Ovary (tissue), 7 donors: ENCODE measurements at regions not wholly inside any gene's neighbourhood (a gene's known extent, or its start where the extent isn't known, plus 50 kb on each side); places are given as distances from the start of the nearest gene placed in this dataset.

ENCODE experiments used
- DNase-seq, 5 donors: peaks; one replicate each; pipeline ENCODE4 v3.0.0-alpha.2; 2019 to 2020
- H3K27ac ChIP-seq, 2 donors: fragments of 200-600 bp; one replicate each; pipeline versions ENCODE4 v1.5.1 to v1.8.0; 2019 to 2022
- H3K27me3 ChIP-seq: fragments of 200-600 bp; one replicate; pipeline ENCODE4 v1.8.0; 2022
- H3K36me3 ChIP-seq: fragments of 200-600 bp; sonication (generic); one replicate; pipeline ENCODE4 v1.5.1; 2019
- H3K4me1 ChIP-seq: one replicate; pipeline ENCODE4 v1.8.1; 2013; ENCODE audit warnings: mild to moderate bottlenecking, moderate library complexity; ENCODE audit not compliant: insufficient read depth
- H3K4me3 ChIP-seq: fragments of 200-600 bp; sonication (generic); one replicate; pipeline ENCODE4 v1.5.1; 2017
- H3K9me3 ChIP-seq, 2 donors: fragments of 200-600 bp in 1 of 2; sonication (generic) in 1 of 2; one replicate each; pipeline versions ENCODE4 v1.5.1 to v1.8.1; 2013 to 2019; ENCODE audit warnings: mild to moderate bottlenecking in 1 of 2, moderate library complexity in 1 of 2
- CTCF ChIP-seq, 3 donors: fragments of 450-650 bp in 2 of 3; fragments of 200-600 bp in 1 of 3; IDR thresholded peaks; one replicate each; pipeline versions ENCODE4 v1.5.1 to v1.8.0; 2016 to 2022; ENCODE audit warnings: antibody characterized with exemption in 3 of 3, mild to moderate bottlenecking in 1 of 3
- EP300 ChIP-seq: sonication (generic); formaldehyde crosslinking; IDR thresholded peaks from one replicate; pipeline ENCODE4 v1.6.1; 2017; ENCODE audit warnings: antibody characterized with exemption
- POLR2A ChIP-seq: fragments of 450-650 bp; IDR thresholded peaks from one replicate; pipeline ENCODE4 v1.6.1; 2017; ENCODE audit warnings: antibody characterized with exemption, mild to moderate bottlenecking, moderate library complexity
- WGBS, 3 donors: extraction: QIAGEN DNeasy Blood & Tissue Kit in 1 of 3; methylation state at CpG; one replicate each; pipeline versions ENCODE4 v1.1.5 to v1.1.7; 2013 to 2017; 5-methylcytosine and 5-hydroxymethylcytosine counted together
- intact Hi-C, 4 donors: fragments of 100-400 bp; cut with DNase I; formaldehyde crosslinking; loops; one replicate each; pipeline versions ENCODE4 v1.11.0 to v1.15.1; 2022 to 2023
- donor health status: DM: no; HTN: no; CAD: no; lungs with moderate emphysema.
- donor health status: DM: no; HTN: no; CAD: no.
- donor health status: Bipolar disorder and iron deficiency.
- donor health status: DM: no; HTN: no; CAD: no.
- donor health status: DM: yes; HTN: yes; CAD: no.

GRCh38 chr6:22072949-22073348, 223.9 kb downstream of the PRL start:
- H3K27ac ChIP-seq = peak overlapping the region in 1 of 2 donors; percentile 65
- no peak for TF ChIP-seq CTCF (IDR thresholded peaks at IDR 0.05)
- TF ChIP-seq EP300 = no peak
- TF ChIP-seq POLR2A = no peak
- H3K4me3 ChIP-seq = no peak overlapping the region
- H3K27me3 ChIP-seq = no peaks in the 10 kb centered on the region
- H3K9me3 ChIP-seq = no peaks in the 10 kb centered on the region
- no peak for DNase-seq
- H3K4me1 ChIP-seq = peaks cover 8% of the 10 kb centered on the region
- intact Hi-C loops = no loop called here
- no peaks in the 10 kb centered on the region for H3K36me3 ChIP-seq

- intact Hi-C loops = no loop called here
- H3K4me3 ChIP-seq = no peak overlapping the region
- no peak for DNase-seq
- TF ChIP-seq EP300 (no peak), CTCF (IDR thresholded peaks at IDR 0.05) (no peak), POLR2A (no peak)
- WGBS, 3 donors = 36 to 57% (median 44%) methylated on average over 4 of the region's 4 CpGs
- H3K4me1 ChIP-seq = peaks cover 8% of the 10 kb centered on the region
- H3K9me3 ChIP-seq = no peaks in the 10 kb centered on the region
- peak overlapping the region in 1 of 2 donors; percentile 65 for H3K27ac ChIP-seq
- no peaks in the 10 kb centered on the region for H3K36me3 ChIP-seq
- no peaks in the 10 kb centered on the region for H3K27me3 ChIP-seq
Observed at GRCh38 chr6:22073516-22074198, 223.2 kb downstream of the PRL start.

DNA sequence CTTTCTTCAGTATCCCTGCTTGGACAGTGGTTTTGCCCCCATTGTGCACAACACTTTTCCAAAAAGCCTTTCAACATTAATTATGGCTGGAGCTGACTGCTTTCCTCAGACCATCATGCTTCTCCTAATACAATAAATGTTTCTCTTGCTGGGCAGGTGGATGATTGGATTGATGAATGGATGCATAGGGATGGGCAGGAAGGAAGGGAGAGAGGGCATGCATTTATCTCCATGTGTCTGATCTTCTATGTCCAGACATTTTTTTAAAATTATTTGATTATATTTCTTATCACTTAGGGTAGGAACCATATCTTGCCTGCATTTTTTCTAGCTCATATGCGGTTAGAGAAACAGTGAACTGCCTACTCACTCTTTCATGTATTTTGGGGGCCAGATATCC, 218.5 kb downstream of the PRL start:
- Histone ChIP-seq H3K4me1 (peaks cover 3% of the 10 kb centered on the region), H3K4me3 (no peak overlapping the region), H3K27me3 (no peaks in the 10 kb centered on the region), H3K9me3 (no peaks in the 10 kb centered on the region), H3K27ac (no peak overlapping the region), H3K36me3 (no peaks in the 10 kb centered on the region)
- no peak for DNase-seq
- intact Hi-C loops = no loop called here
- TF ChIP-seq EP300 (no peak), CTCF (IDR thresholded peaks at IDR 0.05) (no peak), POLR2A (no peak)
- 94 to 98% (median 95%) methylated on average over 1 of the region's 1 CpG for WGBS, 3 donors

GRCh38 chr6:22078802-22079545, 217.9 kb downstream of the PRL start:
- no peak for DNase-seq
- intact Hi-C loops = no loop called here
- no peak overlapping the region for H3K27ac ChIP-seq
- TF ChIP-seq EP300 = no peak
- no peak for TF ChIP-seq POLR2A
- TF ChIP-seq CTCF (IDR thresholded peaks at IDR 0.05) = no peak
- H3K4me1 ChIP-seq = peaks cover 3% of the 10 kb centered on the region
- H3K36me3 ChIP-seq = no peaks in the 10 kb centered on the region
- no peak overlapping the region for H3K4me3 ChIP-seq
- H3K9me3 ChIP-seq = no peaks in the 10 kb centered on the region
- 90 to 97% (median 94%) methylated on average over 8 of the region's 8 CpGs for WGBS, 3 donors
- H3K27me3 ChIP-seq = no peaks in the 10 kb centered on the region
